H1 (cell line): ENCODE measurements at regions not wholly inside any gene's neighbourhood (a gene's known extent, or its start where the extent isn't known, plus 50 kb on each side); places are given as distances from the start of the nearest gene placed in this dataset.

ENCODE experiments used
- HDAC2 ChIP-seq, 2 experiments: fragments of 300-600 bp in 1 of 2; sonication (generic) in 1 of 2; IDR thresholded peaks; 2 replicates each; pipeline ENCODE4 v1.6.1; 2011 to 2012; ENCODE audit warnings: low read depth in 2 of 2, low read length in 2 of 2, mild to moderate bottlenecking in 2 of 2, moderate library complexity in 2 of 2, borderline replicate concordance in 1 of 2, inconsistent platforms in 1 of 2

DNA sequence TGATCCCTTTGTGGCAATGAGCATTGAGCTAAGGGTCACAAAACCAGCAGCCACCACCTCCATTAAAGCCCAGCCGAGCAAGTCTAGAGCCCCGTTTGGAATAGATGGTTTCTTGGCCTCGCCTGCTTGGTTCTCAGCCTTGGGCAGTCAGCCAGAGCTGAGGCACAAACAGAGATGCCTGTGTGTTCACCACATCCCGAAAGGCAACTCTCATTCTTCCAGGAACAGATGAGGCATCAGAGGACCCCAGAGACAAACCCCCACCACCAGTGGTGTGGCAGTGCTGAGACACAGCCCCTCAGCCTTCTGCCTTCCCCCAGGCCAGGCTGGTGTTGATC, 203.3 kb upstream of the ZMIZ1 start (continued):
- TF ChIP-seq HDAC2 (IDR thresholded peaks at IDR 0.05; ENCODE audit: borderline replicate concordance in 1 of 2, low read depth in 2 of 2, low read length in 2 of 2) = no peak
